PFSK-1 (cell line): ENCODE measurements at regions not wholly inside any gene's neighbourhood (a gene's known extent, or its start where the extent isn't known, plus 50 kb on each side); places are given as distances from the start of the nearest gene placed in this dataset.

ENCODE experiments used
- FOXP2 ChIP-seq: optimal IDR thresholded peaks from 2 replicates; pipeline ENCODE3; 2011; ENCODE audit warnings: borderline replicate concordance, control low read depth, inconsistent platforms; ENCODE audit not compliant: insufficient read depth; ENCODE audit errors: extremely low read length, extremely low read depth
- POLR2AphosphoS5 ChIP-seq: IDR thresholded peaks from 2 replicates; pipeline ENCODE4 v1.6.1; 2012; ENCODE audit warnings: low read depth, mild to moderate bottlenecking, control low read depth, low read length, moderate library complexity
- REST ChIP-seq, 2 experiments: IDR thresholded peaks; 2 replicates each; pipeline versions ENCODE4 v1.6.1 to v1.8.0; 2011 to 2012; ENCODE audit warnings: low read depth in 2 of 2, low read length in 2 of 2, control low read depth in 1 of 2, inconsistent platforms in 1 of 2, mild to moderate bottlenecking in 1 of 2, moderate library complexity in 1 of 2; ENCODE audit not compliant: insufficient read depth in 1 of 2
- SIN3A ChIP-seq: IDR thresholded peaks from 2 replicates; pipeline ENCODE4 v1.6.1; 2012; ENCODE audit warnings: mild to moderate bottlenecking, low read length, moderate library complexity, borderline replicate concordance; ENCODE audit not compliant: insufficient read depth
- TAF1 ChIP-seq: IDR thresholded peaks from 2 replicates; pipeline ENCODE4 v1.6.1; 2012; ENCODE audit warnings: low read length, control low read depth, borderline replicate concordance; ENCODE audit not compliant: insufficient read depth

GRCh38 chr12:87270919-87271318 lies 758.3 kb downstream of the C12orf50 start:
- TF ChIP-seq REST (IDR thresholded peaks at IDR 0.05; ENCODE audit: insufficient read depth in 1 of 2, low read depth in 2 of 2, low read length in 2 of 2) (no peak), SIN3A (no peak), TAF1 (no peak), FOXP2 (no peak), POLR2AphosphoS5 (no peak)

- TF ChIP-seq TAF1 (no peak), SIN3A (no peak), FOXP2 (no peak), REST (IDR thresholded peaks at IDR 0.05; ENCODE audit: insufficient read depth in 1 of 2, low read depth in 2 of 2, low read length in 2 of 2) (no peak), POLR2AphosphoS5 (no peak)
These were observed 762.9 kb downstream of the C12orf50 start for GRCh38 chr12:87266305-87266704.

GRCh38 chr12:87259391-87259790 lies 769.8 kb downstream of the C12orf50 start:
- TF ChIP-seq SIN3A (no peak), REST (IDR thresholded peaks at IDR 0.05; ENCODE audit: insufficient read depth in 1 of 2, low read depth in 2 of 2, low read length in 2 of 2) (no peak), POLR2AphosphoS5 (no peak), TAF1 (no peak), FOXP2 (no peak)

GRCh38 chr12:87254381-87255030 lies 774.7 kb downstream of the C12orf50 start:
- TF ChIP-seq SIN3A = no peak
- TF ChIP-seq TAF1 = no peak
- TF ChIP-seq REST (IDR thresholded peaks at IDR 0.05; ENCODE audit: insufficient read depth in 1 of 2, low read depth in 2 of 2, low read length in 2 of 2) = no peak
- TF ChIP-seq FOXP2 = no peak
- no peak for TF ChIP-seq POLR2AphosphoS5
